ENCODE measurements at regions not wholly inside any gene's neighbourhood (a gene's known extent, or its start where the extent isn't known, plus 50 kb on each side); places are given as distances from the start of the nearest gene placed in this dataset.
A peak's percentile ranks its signal among the peaks of the same experiment; 100 is the strongest.

DNA sequence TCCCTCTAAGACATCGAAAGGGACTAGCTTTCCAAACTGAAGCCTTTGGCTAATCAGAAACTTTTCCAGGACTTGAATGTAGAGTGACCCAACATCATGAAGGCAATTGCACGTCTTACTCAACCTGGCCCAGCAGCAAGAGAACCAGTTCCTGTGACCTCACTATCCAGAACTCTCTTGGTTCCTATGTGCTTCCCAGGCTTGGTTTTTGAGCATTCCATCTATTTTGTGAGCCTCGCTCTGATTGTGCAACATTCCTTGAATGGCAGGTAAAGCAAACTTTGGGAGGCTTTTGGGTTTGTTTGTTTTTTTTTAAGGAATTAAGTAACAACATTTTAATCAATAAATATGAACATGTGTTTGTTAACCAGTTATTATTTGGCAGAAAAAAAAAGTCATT lies 183.6 kb upstream of the EGLN3 start:
- intact Hi-C loops (cut with micrococcal nuclease; ENCODE audit: unreplicated experiment), result no loop called here
- CTCF ChIA-PET (ENCODE audit: low intra/inter-chr PET ratio, low total read pairs), result no interaction called here
- FAIRE-seq, result no peak

DNA sequence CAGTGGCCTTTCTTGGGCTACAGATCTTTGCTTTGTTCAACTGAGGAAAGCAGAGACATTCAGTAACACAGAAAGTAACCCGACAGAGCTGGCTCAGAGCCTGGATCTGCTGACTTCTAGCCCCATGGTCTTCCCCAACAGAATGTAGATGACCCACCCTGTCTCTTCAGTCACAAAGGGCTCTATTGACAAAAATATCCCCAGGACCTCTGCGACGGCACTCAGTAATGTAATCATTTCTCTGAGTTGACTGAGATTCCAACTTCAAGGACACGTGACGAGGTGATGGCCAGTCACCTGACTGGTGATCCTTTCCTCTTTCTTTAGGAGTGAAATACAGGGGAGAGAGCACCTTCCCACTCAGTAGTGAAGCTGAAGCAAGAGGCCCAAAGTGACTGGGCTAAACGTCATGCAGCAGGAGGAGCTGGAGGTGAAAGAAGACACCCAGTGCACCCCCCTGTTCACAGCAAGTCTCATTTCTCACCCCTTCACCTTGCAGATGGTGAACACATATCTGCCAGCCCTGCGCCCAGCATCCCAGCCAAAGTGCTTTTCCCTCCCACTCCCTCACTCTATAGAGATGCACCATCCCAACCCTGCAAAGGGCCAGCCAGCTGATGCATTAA lies 179.2 kb upstream of the EGLN3 start:
- BruUV-seq (replicated peaks), result no TSS peak
- 17% methylated on average over 7 of the region's 7 CpGs for WGBS (ENCODE audit: low lambda C conversion rate)
- Histone ChIP-seq H2AFZ (ENCODE audit: low read length) (no peak overlapping the region), H3K9ac (ENCODE audit: insufficient read depth, low read depth, low read length) (no peak overlapping the region), H3K4me1 (ENCODE audit: insufficient read depth, low read length) (peaks cover 26% of the 10 kb centered on the region), H3K27me3 (ENCODE audit: control insufficient read depth in 1 of 2, insufficient read depth in 2 of 2, low read length in 2 of 2) (peaks cover 0 to 26% of the 10 kb centered on the region in 2 experiments; a peak in 3 of 5 replicates), H4K20me1 (ENCODE audit: insufficient read depth, low read length) (no peaks in the 10 kb centered on the region), H3K9me3 (ENCODE audit: low read length) (no peaks in the 10 kb centered on the region), H3K36me3 (replicated peaks in 1 of 2; ENCODE audit: control insufficient read depth in 1 of 2, insufficient read depth in 2 of 2, low read length in 2 of 2) (no peaks in the 10 kb centered on the region), H3K27ac (ENCODE audit: extremely low read length, insufficient read depth, low read length) (no peak overlapping the region), H3K4me2 (ENCODE audit: low read depth, low read length) (peak overlapping the region; percentile 1; the same call in 1 of the 2 replicates), H3K79me2 (ENCODE audit: insufficient read depth, low read length) (no peaks in the 10 kb centered on the region), H3K4me3 (replicated peaks in 1 of 3; ENCODE audit: insufficient read depth in 1 of 3, low read depth in 2 of 3, low read length in 3 of 3) (no peak overlapping the region)
- intact Hi-C loops (cut with micrococcal nuclease; ENCODE audit: unreplicated experiment) (no loop called here), in situ Hi-C loops (cut with HindIII; ENCODE audit: extremely low pct_ligation_motif_present, low pct_unique_long_range_greater_than_20kb) (no loop called here)
- no peak for FAIRE-seq
- ChIA-PET CTCF (ENCODE audit: low intra/inter-chr PET ratio, low total read pairs) (no interaction called here), POLR2A (no interaction called here)
- DNase-seq (ENCODE audit: low spot score), result no peak
- ATAC-seq, result peak; percentile 26
- TF ChIP-seq RAD51 (IDR thresholded peaks at IDR 0.05; ENCODE audit: borderline replicate concordance), result peak; percentile 39; the same call in 1 of the 2 replicates
- TF ChIP-seq, protein P1, sequence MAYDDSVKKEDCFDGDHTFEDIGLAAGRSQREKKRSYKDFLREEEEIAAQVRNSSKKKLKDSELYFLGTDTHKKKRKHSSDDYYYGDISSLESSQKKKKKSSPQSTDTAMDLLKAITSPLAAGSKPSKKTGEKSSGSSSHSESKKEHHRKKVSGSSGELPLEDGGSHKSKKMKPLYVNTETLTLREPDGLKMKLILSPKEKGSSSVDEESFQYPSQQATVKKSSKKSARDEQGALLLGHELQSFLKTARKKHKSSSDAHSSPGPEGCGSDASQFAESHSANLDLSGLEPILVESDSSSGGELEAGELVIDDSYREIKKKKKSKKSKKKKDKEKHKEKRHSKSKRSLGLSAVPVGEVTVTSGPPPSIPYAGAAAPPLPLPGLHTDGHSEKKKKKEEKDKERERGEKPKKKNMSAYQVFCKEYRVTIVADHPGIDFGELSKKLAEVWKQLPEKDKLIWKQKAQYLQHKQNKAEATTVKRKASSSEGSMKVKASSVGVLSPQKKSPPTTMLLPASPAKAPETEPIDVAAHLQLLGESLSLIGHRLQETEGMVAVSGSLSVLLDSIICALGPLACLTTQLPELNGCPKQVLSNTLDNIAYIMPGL (CRISPR knock-in tag; IDR thresholded peaks at IDR 0.05; ENCODE audit: borderline replicate concordance in 1 of 2, low read depth in 1 of 2), result 0 out of 4 replicates have a peak, but pooled peaks of 1 of the 2 experiments have one; percentile 10
- TF ChIP-seq ZNF337 (CRISPR knock-in tag; IDR thresholded peaks at IDR 0.05; ENCODE audit: borderline replicate concordance, low read depth), result no peak
- no peak for TF ChIP-seq CC2D1A (CRISPR knock-in tag; IDR thresholded peaks at IDR 0.05)

More for the DNA sequence above, 183.6 kb upstream of the EGLN3 start:
- Histone ChIP-seq H3K27ac (ENCODE audit: extremely low read length, insufficient read depth, low read length) (no peak overlapping the region), H3K4me1 (ENCODE audit: insufficient read depth, low read length) (peaks cover 43% of the 10 kb centered on the region), H3K79me2 (ENCODE audit: insufficient read depth, low read length) (no peaks in the 10 kb centered on the region), H3K27me3 (ENCODE audit: control insufficient read depth in 1 of 2, insufficient read depth in 2 of 2, low read length in 2 of 2) (peaks cover 0 to 26% of the 10 kb centered on the region in 2 experiments; a peak in 3 of 5 replicates), H3K9me3 (ENCODE audit: low read length) (no peaks in the 10 kb centered on the region), H2AFZ (ENCODE audit: low read length) (no peak overlapping the region), H4K20me1 (ENCODE audit: insufficient read depth, low read length) (no peaks in the 10 kb centered on the region), H3K36me3 (replicated peaks in 1 of 2; ENCODE audit: control insufficient read depth in 1 of 2, insufficient read depth in 2 of 2, low read length in 2 of 2) (no peaks in the 10 kb centered on the region), H3K4me3 (replicated peaks in 1 of 3; ENCODE audit: insufficient read depth in 1 of 3, low read depth in 2 of 3, low read length in 3 of 3) (no peak overlapping the region), H3K4me2 (ENCODE audit: low read depth, low read length) (no peak overlapping the region), H3K9ac (ENCODE audit: insufficient read depth, low read depth, low read length) (no peak overlapping the region)
- 32% methylated on average over 3 of the region's 3 CpGs for WGBS (ENCODE audit: low lambda C conversion rate)
- POLR2A ChIA-PET, result no interaction called here
- no peak for DNase-seq (ENCODE audit: low spot score)
- in situ Hi-C loops (cut with HindIII; ENCODE audit: extremely low pct_ligation_motif_present, low pct_unique_long_range_greater_than_20kb), result no loop called here
- no peak for TF ChIP-seq PPARG (CRISPR knock-in tag; conservative IDR thresholded peaks at IDR 0.05)
- peak; percentile 58; the same call in 1 of the 2 replicates for TF ChIP-seq CEBPG (CRISPR knock-in tag; IDR thresholded peaks at IDR 0.05)
- no peak for TF ChIP-seq NCOA1 (CRISPR knock-in tag; IDR thresholded peaks at IDR 0.05)
- TF ChIP-seq ONECUT2 (CRISPR knock-in tag; IDR thresholded peaks at IDR 0.05), result no peak
- TF ChIP-seq CEBPB (IDR thresholded peaks at IDR 0.05; ENCODE audit: borderline replicate concordance, low read depth, low read length), result peak; percentile 81
- TF ChIP-seq LCORL (IDR thresholded peaks at IDR 0.05), result no peak
- no peak for TF ChIP-seq LCORL (CRISPR knock-in tag; IDR thresholded peaks at IDR 0.05)
- TF ChIP-seq ZBTB3 (CRISPR knock-in tag; IDR thresholded peaks at IDR 0.05; ENCODE audit: borderline replicate concordance, low read depth), result no peak
- no TSS peak for BruUV-seq (replicated peaks)
- no peak for ATAC-seq

All from HepG2 (cell line).